Head of caudate nucleus (tissue), 42 donors: ENCODE measurements at regions not wholly inside any gene's neighbourhood (a gene's known extent, or its start where the extent isn't known, plus 50 kb on each side); places are given as distances from the start of the nearest gene placed in this dataset.

Experiments
- DNase-seq, 42 donors: peaks; one replicate each; pipeline versions ENCODE4 v3.0.0 to v3.0.0-alpha.2; 2020 to 2021; ENCODE audit warnings: mixed read lengths in 7 of 42
- intact Hi-C: fragments of 100-400 bp; cut with DNase I; formaldehyde crosslinking; loops from one replicate; pipeline ENCODE4 v1.15.0; 2022

- DNase-seq = no peak
- intact Hi-C loops = no loop called here
These were observed 123.9 kb downstream of the UNC5CL start for GRCh38 chr6:40915165-40915564.

- no peak for DNase-seq
- intact Hi-C loops = no loop called here
These were observed 125.0 kb downstream of the UNC5CL start for GRCh38 chr6:40914005-40914404.

DNA sequence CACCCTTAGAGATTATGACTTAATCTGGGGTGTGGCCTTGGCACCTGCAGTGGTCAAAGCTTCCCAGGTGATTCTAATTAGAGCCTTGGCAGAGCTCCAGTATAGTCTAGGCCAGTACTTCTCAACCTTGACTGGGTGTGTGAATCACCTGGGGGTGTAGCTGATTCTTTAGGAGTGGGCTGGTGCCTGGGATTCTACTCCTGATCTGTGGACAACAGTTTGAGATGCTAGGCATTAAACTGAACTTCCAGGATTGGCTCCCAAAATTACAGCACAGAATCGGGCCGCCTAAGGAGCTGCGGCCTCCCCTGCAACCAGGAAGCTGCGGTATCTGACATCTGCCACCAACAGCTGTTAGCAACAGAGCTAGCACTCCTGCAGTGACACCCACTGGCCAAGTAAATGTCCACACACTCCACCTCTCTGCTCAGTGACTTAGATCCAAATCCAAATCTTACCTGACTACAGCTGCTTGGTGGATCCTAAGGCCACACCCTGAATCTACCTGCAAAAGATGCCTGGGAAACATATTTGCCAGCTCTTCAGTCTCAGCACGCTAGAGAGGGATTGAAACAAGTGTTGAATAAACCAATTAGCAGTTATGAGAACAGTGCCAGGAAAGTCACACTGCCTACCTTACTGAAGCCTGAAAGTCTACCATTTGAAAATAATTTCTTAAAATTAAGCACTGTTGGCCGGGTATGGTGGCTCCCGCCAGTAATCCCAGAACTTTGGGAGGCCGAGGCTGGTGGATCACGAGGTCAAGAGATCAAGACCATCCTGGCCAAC, 126.7 kb downstream of the UNC5CL start:
- peak in 24 of 42 donors; percentile 10 to 44 (median 25) for DNase-seq
- intact Hi-C loops = no loop called here

- no peak for DNase-seq
- intact Hi-C loops = no loop called here
These were observed 128.6 kb downstream of the UNC5CL start for GRCh38 chr6:40910260-40910893.

- intact Hi-C loops = no loop called here
- DNase-seq = no peak
These were observed 129.2 kb downstream of the UNC5CL start for GRCh38 chr6:40909811-40910210.

GRCh38 chr6:40907198-40907701, 131.8 kb downstream of the UNC5CL start:
- intact Hi-C loops = no loop called here

DNA sequence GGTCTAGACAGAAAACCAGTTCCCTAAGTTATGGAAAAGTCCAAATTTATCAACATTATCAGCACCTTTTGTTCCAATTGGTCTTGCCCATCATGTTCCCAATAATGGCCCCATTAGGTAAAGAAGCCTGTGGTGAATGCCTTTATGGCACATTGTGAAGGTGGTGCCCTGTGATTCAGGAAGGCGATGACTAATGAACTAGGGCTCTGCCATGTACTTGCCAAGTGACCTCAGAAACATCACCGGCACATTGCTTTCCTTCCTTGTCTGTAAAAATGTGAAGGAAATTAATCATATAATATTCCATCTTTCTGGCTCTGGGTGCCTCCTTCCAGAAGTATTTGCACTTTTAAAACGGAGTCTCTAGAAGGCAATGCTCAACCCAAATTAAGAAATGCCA, 132.3 kb downstream of the UNC5CL start:
- no peak for DNase-seq

More at GRCh38 chr6:40907198-40907701, 131.8 kb downstream of the UNC5CL start:
- DNase-seq = no peak

DNA sequence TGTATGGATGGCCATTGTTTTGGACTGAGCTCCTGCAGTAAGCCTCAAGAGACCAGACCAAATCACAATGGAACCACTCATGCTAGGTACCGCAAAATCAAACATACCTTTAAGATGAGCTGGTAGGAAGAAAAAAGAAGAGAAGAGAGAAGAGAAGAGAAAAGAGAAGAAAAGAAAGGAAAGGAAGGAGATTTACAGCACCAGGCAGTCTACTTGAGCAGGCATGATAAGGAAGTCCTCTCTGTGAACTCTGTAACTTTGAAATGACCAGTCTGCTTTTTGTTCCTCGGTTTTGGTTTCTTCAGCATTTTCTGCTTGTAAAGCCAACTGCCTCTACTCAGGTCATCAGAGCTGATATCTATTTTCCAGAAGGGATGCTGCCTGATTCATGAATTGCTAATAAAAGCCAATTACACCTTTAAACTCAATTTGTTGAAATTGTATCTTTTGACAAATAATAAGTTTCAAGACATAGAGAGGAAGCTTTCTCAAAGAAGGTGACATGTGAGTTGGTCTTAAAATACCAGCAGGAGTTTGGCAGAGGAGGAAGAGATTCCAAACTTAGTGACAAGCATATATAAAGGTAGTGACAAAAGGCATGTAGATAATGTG, 134.3 kb downstream of the UNC5CL start:
- intact Hi-C loops = no loop called here
- DNase-seq = no peak

More for the DNA sequence above, 132.3 kb downstream of the UNC5CL start:
- intact Hi-C loops = no loop called here

DNA sequence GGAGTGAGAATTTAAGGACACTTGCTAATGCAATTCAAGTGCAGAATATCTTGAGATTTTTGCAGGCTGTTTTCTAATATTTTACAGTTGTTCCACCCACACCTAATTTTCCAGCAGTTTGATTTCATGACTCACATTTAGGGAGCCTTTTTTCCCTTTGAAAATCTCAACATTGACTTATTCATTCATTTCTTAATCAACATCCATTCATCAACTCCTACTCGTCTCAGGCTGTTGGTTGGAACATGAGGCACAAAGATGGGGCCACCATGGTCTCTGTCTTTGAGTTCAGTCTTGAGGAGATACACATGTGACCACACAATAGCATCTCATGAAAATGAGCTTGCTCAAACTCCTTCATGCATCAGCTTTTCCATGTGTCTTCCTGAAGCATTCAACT, 135.6 kb downstream of the UNC5CL start:
- intact Hi-C loops = no loop called here

DNA sequence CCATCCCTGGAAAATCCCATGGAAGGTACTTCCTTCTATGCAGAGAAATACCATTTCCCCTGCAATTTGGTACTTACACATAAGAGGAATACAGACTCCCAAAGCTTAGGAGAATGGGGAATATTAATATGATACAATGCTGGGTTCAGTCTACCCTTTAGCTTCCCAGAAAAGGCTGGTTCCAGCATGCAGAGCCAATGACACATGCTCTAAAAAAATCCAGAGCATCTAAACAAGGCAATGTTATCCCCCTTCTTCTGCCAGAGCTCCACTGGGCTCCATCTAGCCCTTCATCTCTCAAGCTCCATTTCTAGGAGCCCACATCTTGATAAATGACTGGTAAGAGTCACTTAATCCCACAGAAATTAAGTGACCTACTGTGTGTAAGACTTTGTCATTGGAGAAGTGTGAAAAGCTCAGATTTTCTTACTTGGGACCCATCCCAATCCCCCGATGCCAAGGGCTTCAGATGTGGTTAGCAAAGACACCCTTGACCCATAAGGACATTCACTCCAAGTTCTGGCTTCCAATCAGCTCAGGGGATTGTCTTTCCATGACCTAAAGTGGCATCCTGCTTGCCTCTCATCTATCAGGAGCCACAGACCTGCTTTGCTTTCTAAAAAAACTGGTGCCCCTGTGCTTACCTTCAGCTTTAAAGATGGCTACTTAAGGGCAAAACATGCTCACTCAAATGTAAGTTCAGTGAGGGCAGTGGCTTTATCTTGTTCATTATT, 137.5 kb downstream of the UNC5CL start:
- intact Hi-C loops = no loop called here
- no peak for DNase-seq

More for the DNA sequence above, 135.6 kb downstream of the UNC5CL start:
- no peak for DNase-seq

DNA sequence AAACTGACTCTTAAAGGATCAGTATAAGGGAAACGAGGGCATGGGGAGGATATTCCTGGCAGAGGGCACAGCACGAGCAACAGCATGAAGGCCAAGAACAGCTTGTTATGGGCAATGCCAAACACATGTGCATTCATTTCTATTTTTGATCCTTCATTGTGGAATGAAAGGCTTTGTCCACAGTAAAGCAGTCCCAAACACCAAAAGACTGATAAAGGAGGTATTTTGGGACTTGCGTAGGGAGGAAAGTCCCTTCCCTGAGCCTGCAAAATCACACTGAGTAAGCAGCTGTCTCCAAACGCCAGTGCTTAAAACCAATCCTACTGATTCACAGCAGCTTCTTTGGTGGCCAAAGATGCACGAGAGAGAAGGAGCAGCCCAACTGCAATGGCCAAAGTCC, 138.2 kb downstream of the UNC5CL start:
- intact Hi-C loops = no loop called here
- no peak for DNase-seq

DNA sequence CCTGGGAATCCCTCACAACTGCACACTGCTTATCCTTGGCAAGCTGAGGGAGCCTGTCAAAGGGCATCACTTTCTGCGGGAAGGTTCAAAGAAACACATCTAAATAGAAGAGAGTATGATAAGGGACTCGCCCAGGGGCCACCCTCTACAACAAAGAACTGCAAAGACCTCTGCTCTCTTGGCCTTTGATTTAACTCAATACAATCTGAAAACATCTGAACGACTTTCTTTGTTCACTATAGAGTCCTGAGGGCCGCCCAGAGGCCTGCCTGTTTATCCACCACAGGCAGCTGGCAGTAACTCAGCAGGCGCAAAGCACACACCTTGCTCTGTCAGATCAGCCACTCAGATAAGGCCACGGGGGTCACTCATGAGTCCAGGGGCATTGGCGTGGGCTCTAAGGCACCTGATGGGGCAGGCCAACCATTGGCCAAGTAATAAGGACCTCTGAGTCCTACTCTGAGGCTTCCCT, 139.3 kb downstream of the UNC5CL start:
- intact Hi-C loops = no loop called here
- DNase-seq = no peak

- intact Hi-C loops = no loop called here
- DNase-seq = no peak
These were observed 140.9 kb downstream of the UNC5CL start for GRCh38 chr6:40898073-40898472.

- intact Hi-C loops = no loop called here
- no peak for DNase-seq
These were observed 141.5 kb downstream of the UNC5CL start for GRCh38 chr6:40897390-40898003.

DNA sequence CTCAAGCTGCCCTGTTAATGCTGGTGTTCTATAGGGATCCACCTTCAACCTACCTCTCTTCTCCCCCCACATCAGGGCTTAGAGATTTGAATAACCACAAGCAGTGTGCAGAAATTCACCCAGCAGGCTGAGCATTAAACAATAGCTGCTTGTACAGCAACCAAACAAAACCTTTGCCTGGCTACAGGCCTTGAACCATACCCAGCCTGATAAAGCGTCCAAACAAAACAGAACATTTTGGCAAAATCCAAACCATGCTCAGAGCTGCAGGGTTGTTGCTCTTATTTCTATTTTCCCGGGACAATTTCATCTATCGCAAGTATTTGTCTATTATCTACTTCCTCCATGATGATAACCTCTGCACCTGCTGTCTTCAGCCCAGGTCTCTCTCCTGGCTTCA, 142.3 kb downstream of the UNC5CL start:
- intact Hi-C loops = no loop called here
- peak in 2 of 42 donors; percentile 8 to 28 for DNase-seq

DNA sequence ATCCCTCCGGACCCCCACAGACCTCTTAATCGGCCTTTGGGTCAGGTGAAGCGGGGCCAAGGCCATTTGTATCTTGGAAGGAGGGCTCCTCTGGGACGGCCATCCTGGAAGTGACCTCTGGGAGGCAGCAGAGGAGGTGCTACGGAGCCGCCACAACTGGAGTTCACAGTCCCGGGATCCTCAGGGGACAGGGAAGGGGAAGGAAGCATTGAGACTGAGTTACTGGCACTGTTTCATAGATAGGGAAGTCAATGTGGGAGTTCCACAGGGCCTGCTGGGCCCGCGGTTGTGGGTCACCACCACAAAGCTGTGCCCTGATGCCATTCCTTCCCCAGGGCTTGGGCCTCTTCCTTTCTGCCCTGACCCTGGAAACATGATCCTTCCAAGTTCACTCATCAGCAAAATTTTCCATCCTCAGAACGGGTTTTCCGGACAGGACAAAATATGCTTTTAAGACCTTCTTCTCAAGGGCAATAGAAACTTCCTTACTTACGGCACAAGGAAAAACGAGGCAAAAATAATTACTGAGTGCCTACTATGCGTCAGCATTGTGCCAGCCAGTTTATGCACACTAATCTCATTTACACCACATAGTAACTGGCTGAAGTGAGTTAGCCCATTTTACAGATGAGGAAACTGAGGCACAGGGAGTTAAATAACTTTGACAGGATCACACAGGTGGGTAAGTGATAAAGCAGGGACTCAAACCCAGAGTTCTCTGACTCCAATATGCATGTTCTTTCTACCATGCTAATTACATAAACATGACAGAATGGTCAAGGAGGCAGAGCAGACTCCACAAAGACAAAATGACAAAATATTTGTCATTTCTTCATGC, 143.8 kb downstream of the UNC5CL start:
- peak in 31 of 42 donors; percentile 2 to 69 (median 41) for DNase-seq

GRCh38 chr6:40893021-40893420, 146.0 kb downstream of the UNC5CL start:
- DNase-seq = no peak
- intact Hi-C loops = no loop called here

More for the DNA sequence above, 143.8 kb downstream of the UNC5CL start:
- intact Hi-C loops = no loop called here

GRCh38 chr6:40892223-40892622, 146.8 kb downstream of the UNC5CL start:
- intact Hi-C loops = no loop called here
- DNase-seq = no peak
